GM13976 (cell line): ENCODE measurements at regions not wholly inside any gene's neighbourhood (a gene's known extent, or its start where the extent isn't known, plus 50 kb on each side); places are given as distances from the start of the nearest gene placed in this dataset.

ENCODE experiments used
- DNase-seq: peaks from one replicate; pipeline ENCODE4 v3.0.0; 2012; ENCODE audit warnings: low spot score
- in situ Hi-C: fragments of 300-500 bp; cut with MboI; formaldehyde crosslinking; loops from one replicate; pipeline ENCODE4 v1.12.0; 2022; ENCODE audit warnings: low sequenced_read_pairs, mixed read lengths, inconsistent platforms; ENCODE audit not compliant: unreplicated experiment
- TF ChIP-seq, protein P1 (sequence below): IDR thresholded peaks from 2 replicates; pipeline ENCODE4 v1.5.1; 2012; ENCODE audit warnings: borderline replicate concordance, mild to moderate bottlenecking; ENCODE audit not compliant: insufficient read depth; ENCODE audit errors: extremely low read depth, missing control alignments, control extremely low read depth

GRCh38 chr13:22861958-22862466 is 318.8 kb upstream of the SGCG start:
- TF ChIP-seq, protein P1, sequence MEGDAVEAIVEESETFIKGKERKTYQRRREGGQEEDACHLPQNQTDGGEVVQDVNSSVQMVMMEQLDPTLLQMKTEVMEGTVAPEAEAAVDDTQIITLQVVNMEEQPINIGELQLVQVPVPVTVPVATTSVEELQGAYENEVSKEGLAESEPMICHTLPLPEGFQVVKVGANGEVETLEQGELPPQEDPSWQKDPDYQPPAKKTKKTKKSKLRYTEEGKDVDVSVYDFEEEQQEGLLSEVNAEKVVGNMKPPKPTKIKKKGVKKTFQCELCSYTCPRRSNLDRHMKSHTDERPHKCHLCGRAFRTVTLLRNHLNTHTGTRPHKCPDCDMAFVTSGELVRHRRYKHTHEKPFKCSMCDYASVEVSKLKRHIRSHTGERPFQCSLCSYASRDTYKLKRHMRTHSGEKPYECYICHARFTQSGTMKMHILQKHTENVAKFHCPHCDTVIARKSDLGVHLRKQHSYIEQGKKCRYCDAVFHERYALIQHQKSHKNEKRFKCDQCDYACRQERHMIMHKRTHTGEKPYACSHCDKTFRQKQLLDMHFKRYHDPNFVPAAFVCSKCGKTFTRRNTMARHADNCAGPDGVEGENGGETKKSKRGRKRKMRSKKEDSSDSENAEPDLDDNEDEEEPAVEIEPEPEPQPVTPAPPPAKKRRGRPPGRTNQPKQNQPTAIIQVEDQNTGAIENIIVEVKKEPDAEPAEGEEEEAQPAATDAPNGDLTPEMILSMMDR, result no peak
- no peak for DNase-seq
- in situ Hi-C loops, result no loop called here

DNA sequence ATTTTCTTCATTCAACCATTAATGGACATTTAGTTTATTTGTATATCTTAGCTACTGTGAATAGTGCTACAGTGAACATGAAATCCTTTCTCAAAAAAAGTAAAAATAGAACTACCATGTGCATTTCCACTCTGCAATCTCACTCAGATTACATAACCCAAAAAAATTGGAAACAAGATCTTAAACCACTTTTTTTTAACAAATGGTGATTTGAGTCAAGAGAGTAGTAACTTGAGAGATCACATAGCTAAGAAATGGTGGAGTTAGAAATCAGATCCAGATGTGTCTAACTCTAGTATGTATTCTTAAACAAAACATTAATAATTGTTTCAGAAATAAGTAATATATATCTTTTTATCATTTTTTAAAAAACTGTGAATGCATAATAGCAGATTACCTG is 318.3 kb upstream of the SGCG start:
- in situ Hi-C loops, result no loop called here
- TF ChIP-seq, protein P1, result no peak
- no peak for DNase-seq

- DNase-seq, result no peak
- TF ChIP-seq, protein P1, result no peak
- in situ Hi-C loops, result no loop called here
Measured at GRCh38 chr13:22866221-22866620, 314.6 kb upstream of the SGCG start.

- in situ Hi-C loops, result no loop called here
- DNase-seq, result no peak
- TF ChIP-seq, protein P1, result no peak
Measured at GRCh38 chr13:22871231-22871630, 309.5 kb upstream of the SGCG start.

GRCh38 chr13:22874839-22875238 is 305.9 kb upstream of the SGCG start:
- TF ChIP-seq, protein P1, result no peak
- in situ Hi-C loops, result no loop called here
- no peak for DNase-seq

GRCh38 chr13:22877421-22877820 is 303.4 kb upstream of the SGCG start:
- TF ChIP-seq, protein P1, result no peak
- in situ Hi-C loops, result no loop called here

More at GRCh38 chr13:22877421-22877820, 303.4 kb upstream of the SGCG start:
- DNase-seq, result no peak
